Hindlimb muscle (tissue), 1 donor: ENCODE measurements at regions not wholly inside any gene's neighbourhood (a gene's known extent, or its start where the extent isn't known, plus 50 kb on each side); places are given as distances from the start of the nearest gene placed in this dataset.
"Not testable (repeated sequence)": the region's sequence is repeated elsewhere in the genome, so short reads cannot be mapped to it uniquely, and the experiment has no call there.

Experiments
- DNase-seq: peaks from one replicate; pipeline ENCODE4 v3.0.0-alpha.2; 2013

DNA sequence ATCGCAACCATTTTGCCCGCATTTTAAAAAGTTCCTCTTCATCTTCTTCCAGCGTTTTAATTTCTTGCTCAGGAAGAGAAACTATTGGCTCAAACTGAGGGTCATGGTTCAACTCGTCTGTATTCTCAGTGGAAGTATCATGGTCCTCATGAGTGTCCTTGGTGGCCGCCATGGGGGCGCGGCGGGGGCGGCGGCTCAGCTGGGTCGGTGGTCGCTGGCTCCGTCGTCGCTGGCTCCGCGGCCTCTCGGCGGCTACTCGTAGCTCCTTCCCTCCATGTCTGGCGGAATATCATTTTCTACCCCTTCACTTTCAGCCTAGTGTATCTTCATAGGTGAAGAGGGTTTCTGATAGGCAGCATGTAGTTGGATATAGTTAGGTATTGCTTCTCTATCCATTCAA is 492.0 kb upstream of the MAGEB18 start:
- DNase-seq = no peak

GRCh38 chrX:25648790-25649189 is 489.4 kb upstream of the MAGEB18 start:
- no peak for DNase-seq

- no peak for DNase-seq
These were observed 487.8 kb upstream of the MAGEB18 start for GRCh38 chrX:25650216-25650820.

DNA sequence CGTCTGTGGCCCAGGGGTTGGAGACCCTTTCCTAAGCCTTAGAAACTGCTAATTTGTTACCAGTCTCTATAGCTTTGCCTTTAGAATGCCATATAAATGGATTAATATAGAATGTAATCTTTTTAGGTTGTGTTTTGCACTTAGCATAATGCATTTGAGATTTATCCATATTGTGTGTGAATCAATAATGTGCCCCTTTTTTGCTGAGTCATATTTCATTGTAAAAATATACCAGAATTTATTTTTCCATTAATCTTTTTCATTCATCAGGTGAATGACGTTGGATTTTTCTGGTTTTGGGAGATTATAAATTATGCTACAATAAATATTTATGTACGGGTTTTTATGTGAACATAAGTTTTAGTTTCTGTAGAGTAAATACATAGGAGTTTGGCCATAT is 478.8 kb upstream of the MAGEB18 start:
- no peak for DNase-seq

DNA sequence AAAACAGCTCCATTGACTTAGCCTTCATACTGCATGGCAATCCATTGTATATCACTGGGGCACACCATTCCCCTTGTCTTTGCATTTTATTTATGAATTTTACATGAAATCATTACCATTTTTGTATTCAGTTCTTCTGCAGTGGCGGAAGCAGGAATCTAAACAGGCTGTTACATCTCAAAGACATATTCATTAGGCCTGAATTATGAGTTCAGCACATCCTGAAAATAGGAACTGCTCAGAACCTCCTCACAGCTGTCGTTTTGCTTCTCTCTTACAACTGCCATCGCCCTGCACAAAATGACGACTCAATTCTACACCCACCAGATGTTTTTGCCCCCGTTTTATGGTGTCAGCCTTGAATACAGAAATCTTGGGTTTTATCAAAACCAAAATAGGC is 474.4 kb upstream of the MAGEB18 start:
- no peak for DNase-seq

GRCh38 chrX:25665431-25665830 is 472.7 kb upstream of the MAGEB18 start:
- no peak for DNase-seq

GRCh38 chrX:25667681-25668080 is 470.5 kb upstream of the MAGEB18 start:
- no peak for DNase-seq

- DNase-seq = no peak
These were observed 463.4 kb upstream of the MAGEB18 start for GRCh38 chrX:25674776-25675175.

- DNase-seq = no peak
These were observed 436.3 kb upstream of the MAGEB18 start for GRCh38 chrX:25701876-25702275.

DNA sequence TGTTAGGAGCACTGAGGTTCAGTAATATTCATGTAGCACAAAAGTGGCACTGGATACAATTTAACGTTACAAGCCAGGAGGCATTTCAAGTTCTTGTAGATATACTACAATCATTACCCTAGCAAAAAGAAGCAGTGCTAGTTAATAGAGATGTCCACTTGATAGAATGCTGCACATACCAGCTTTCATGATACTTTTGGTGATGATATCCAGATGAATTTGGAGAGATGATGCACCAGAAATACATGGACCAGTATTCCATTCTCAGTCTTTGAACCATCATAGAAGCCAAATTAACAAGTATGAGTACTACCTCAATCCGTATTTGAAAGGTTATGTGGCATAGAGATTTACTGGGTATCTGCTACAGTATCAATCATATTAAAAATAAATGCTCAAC is 421.0 kb upstream of the MAGEB18 start:
- no peak for DNase-seq

DNA sequence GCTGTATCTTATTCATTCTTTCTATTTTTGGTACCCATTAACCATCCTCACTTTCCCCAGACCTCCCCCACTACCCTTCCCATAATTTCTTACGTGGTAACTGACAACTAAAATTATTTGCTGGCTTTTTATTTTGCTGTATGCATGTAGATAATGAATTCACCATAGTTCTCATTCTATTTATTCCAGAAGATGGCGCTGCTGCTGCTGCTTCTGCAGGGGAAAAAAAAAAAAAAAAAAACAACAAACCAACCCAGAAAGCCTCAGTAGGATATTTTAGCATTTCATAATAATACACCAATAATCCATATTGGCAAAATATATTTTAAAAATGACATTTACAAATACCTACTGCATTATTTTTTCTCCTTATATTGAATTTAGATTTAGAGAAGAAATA is 416.6 kb upstream of the MAGEB18 start:
- peak; percentile 0 for DNase-seq

- DNase-seq = no peak
These were observed 411.6 kb upstream of the MAGEB18 start for GRCh38 chrX:25726539-25726938.

GRCh38 chrX:25733148-25733547 is 405.0 kb upstream of the MAGEB18 start:
- no peak for DNase-seq

DNA sequence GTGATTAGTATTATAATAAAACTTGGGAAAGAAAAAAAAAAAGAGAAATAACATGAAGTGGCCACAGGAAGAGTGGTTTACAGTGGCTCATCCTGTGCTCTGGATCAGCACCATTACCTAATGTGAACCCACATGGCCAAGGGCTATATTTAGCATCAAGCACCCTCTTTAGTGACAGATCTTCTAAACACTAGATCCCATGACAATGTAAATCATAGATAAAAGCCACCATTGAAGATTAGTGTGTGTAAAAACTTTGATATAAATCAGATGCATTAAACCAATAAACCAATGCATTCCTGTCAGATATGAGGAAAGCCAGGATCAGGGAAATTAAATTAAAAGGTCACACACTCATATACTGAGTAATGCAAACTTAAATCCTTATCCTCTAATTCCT is 400.6 kb upstream of the MAGEB18 start:
- DNase-seq = no peak

DNA sequence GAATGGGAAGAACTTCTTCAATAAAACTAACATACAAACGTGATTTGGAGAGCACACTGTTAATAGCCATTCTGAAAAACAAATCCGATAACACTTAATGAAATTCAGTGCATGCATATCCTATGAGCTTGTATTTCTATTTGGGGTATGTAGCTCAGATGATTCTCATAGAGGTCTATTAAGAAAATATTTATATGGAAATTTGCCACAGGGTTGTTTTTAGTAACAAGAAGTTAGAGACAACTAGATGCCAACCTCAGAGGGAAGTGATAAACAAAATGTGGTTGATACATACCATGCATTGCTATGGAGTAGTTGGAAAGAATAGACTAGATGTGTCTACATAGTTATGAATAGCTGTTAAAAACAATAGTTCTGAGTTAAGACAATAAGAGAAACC is 395.8 kb upstream of the MAGEB18 start:
- DNase-seq = no peak

DNA sequence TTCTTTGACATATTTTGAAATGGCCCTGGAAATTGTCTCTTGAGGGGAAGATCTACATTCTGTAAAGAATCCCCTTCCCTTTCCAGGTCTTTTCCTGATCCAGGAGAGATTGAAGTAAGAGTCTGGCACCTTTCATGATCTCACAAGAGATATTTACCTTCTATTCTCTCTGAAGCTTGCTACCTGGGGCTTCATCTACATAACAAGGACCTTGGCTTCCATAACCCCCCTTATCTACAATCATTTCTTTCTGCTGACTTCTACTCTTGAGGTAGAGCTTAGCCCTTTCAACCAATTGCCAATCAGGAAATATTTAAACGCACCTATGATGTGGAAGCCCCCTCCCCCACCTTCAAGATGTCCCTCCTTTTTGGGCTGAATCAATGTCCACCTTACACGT is 383.7 kb upstream of the MAGEB18 start:
- no peak for DNase-seq

- DNase-seq = peak; percentile 0
These were observed 382.9 kb upstream of the MAGEB18 start for GRCh38 chrX:25755194-25755593.

DNA sequence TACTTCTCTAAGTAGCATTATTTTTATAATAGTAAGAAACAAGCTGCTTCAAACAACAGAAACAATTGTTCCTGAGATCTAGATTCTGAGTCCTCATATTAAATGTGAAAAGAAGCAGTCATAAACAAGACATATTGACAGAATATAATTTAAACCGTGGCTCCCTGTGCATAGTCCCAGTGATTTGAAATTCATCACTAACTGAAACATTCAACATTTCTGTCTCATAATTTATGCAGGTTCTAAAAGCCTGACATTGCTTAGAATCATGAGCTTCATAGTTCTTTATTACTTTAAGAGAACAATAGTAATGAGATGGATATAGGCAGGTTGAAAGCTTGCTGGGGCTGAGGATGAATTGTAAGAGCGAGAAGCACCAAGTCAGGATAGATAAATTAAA is 375.5 kb upstream of the MAGEB18 start:
- no peak for DNase-seq

DNA sequence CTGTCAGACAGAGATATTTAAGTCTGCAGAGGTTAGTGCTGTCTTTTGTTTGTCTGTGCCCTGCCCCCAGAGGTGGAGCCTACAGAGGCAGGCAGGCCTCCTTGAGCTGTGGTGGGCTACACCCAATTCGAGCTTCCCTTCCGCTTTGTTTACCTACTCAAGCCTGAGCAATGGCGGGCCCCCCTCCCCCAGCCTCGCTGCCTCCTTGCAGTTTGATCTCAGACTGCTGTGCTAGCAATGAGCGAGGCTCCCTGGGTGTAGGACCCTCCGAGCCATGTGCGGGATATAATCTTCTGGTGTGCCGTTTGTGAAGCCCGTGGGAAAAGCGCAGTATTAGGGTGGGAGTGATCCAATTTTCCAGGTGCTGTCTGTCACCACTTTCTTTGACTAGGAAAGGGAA is 366.3 kb upstream of the MAGEB18 start:
- not testable (repeated sequence) for DNase-seq

DNA sequence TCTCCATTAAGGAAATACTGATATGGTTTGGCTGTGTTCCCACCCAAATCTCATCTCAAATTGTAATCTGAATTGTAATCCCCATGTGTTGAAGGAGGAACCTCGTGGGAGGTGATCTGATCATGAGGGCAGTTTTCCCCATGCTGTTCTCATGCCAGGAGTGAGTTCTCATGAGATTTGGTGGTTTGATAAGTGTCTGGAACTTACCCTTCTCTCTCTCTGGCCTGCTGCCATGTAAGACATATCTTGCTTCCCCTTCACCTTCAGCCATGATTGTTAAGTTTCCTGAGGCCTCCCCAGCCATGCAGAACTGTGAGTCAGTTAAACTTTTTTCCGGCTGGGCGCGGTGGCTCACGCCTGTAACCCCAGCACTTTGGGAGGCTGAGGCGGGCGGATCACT is 340.3 kb upstream of the MAGEB18 start:
- not testable (repeated sequence) for DNase-seq

DNA sequence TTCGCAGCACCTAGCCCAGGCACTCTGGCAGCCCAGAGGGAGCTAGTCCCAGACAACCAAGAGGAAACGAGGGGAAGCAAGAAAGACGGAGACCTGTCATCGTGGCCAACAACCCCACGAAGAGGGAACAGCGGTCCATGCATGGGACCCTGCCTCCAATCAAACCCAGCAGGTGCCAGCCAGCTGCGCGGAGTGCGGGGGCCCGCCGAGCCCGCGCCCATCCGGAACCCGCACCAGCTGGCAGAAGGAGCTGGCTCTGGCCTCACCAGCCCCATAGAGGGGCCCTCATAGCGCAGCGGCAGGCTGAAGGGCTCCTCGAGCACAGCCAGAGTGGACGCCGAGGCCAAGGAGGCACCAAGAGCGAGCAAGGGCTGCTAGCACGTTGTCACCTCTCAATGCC is 332.4 kb upstream of the MAGEB18 start:
- DNase-seq = no peak

GRCh38 chrX:25807022-25807421 is 331.1 kb upstream of the MAGEB18 start:
- no peak for DNase-seq

- DNase-seq = no peak
These were observed 327.9 kb upstream of the MAGEB18 start for GRCh38 chrX:25810202-25810601.

DNA sequence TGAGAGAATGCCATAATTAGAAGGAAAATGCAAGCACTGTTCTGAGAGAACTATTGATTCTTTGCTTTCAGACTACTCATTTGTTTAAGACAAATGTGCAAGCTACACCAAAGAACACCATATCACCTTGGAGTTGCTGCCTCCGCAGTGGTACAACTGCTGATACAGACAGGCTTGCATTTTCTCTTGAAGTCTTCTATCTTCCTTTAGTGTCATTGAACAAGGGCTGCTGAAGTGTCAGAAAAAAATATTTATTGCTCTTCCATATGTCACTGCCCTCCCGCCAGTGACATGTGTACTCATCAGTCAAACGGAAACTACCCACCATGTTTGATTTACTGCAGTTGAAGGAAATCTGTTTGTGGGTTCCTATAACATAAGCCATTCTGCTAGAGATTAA is 318.3 kb upstream of the MAGEB18 start:
- DNase-seq = no peak

DNA sequence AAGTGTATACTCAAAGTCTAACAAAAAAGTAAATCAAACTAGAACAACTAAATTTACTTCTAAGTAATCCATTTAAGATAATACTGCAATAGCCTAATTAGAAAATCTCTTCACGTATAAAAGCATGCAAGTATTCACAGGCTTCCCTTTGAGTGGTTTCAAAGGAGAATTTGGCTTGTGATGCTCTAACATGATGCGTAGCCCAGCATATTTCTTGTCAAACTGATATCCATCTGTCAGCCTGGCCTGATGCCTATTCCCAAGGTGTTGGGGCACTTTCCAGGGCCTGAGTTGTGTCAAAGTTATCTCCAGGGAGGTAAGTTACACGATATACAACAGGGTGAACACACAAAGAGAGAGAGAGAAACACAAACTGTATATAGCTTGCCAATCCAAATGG is 287.0 kb upstream of the MAGEB18 start:
- DNase-seq = no peak
